Calu3 (cell line): ENCODE measurements at regions not wholly inside any gene's neighbourhood (a gene's known extent, or its start where the extent isn't known, plus 50 kb on each side); places are given as distances from the start of the nearest gene placed in this dataset.

ENCODE experiments used
- BruUV-seq: library from RNA; stranded (reverse); fragments of 400-500 nt; replicated peaks from 2 replicates; lab custom pipeline; 2021; lab: Mats Ljungman, UMichigan
- CTCF ChIA-PET: fragments of 300-600 bp; sonication (Branson Sonifier 250); formaldehyde crosslinking; loops from one replicate; lab custom pipeline; 2022; ENCODE audit warnings: antibody characterized with exemption; lab: Charles Lee
- DNase-seq: peaks from one replicate; pipeline ENCODE4 v3.0.0; 2022
- H3K27ac Mint-ChIP-seq: one replicate; pipeline ENCODE4 v1.8.0; 2022; ENCODE audit warnings: mixed read lengths; ENCODE audit not compliant: unreplicated experiment
- H3K27me3 Mint-ChIP-seq: one replicate; pipeline ENCODE4 v1.8.0; 2022; ENCODE audit warnings: mixed read lengths; ENCODE audit not compliant: unreplicated experiment
- H3K36me3 Mint-ChIP-seq: one replicate; pipeline ENCODE4 v1.8.0; 2022; ENCODE audit warnings: mild to moderate bottlenecking, moderate library complexity, mixed read lengths; ENCODE audit not compliant: insufficient read depth, unreplicated experiment
- H3K4me1 Mint-ChIP-seq: one replicate; pipeline ENCODE4 v1.8.0; 2022; ENCODE audit warnings: mild to moderate bottlenecking, low read depth, mixed read lengths; ENCODE audit not compliant: unreplicated experiment
- H3K4me3 Mint-ChIP-seq: one replicate; pipeline ENCODE4 v1.8.0; 2022; ENCODE audit warnings: mild to moderate bottlenecking, low read depth, moderate library complexity, mixed read lengths; ENCODE audit not compliant: unreplicated experiment
- H3K9me3 Mint-ChIP-seq: one replicate; pipeline ENCODE4 v1.8.0; 2022; ENCODE audit warnings: low read depth, mixed read lengths; ENCODE audit not compliant: unreplicated experiment
- CTCF ChIP-seq: fragments of 200-600 bp; IDR thresholded peaks from one replicate; pipeline ENCODE4 v1.8.0; 2022; ENCODE audit warnings: antibody characterized with exemption; ENCODE audit not compliant: unreplicated experiment
- intact Hi-C: fragments of 100-400 bp; cut with micrococcal nuclease; formaldehyde crosslinking; loops from one replicate; pipeline ENCODE4 v1.10.0; 2022; ENCODE audit not compliant: unreplicated experiment

- DNase-seq = no peak
- H3K9me3 Mint-ChIP-seq = peaks cover 4% of the 10 kb centered on the region
- intact Hi-C loops = no loop called here
- CTCF ChIA-PET = no interaction called here
- no peak overlapping the region for H3K4me3 Mint-ChIP-seq
- H3K27me3 Mint-ChIP-seq = no peaks in the 10 kb centered on the region
- H3K27ac Mint-ChIP-seq = no peak overlapping the region
- BruUV-seq = no TSS peak
- no peaks in the 10 kb centered on the region for H3K36me3 Mint-ChIP-seq
- no peaks in the 10 kb centered on the region for H3K4me1 Mint-ChIP-seq
- TF ChIP-seq CTCF = no peak
Measured at GRCh38 chr5:6859023-6859422, 145.8 kb downstream of the TENT4A start.

DNA sequence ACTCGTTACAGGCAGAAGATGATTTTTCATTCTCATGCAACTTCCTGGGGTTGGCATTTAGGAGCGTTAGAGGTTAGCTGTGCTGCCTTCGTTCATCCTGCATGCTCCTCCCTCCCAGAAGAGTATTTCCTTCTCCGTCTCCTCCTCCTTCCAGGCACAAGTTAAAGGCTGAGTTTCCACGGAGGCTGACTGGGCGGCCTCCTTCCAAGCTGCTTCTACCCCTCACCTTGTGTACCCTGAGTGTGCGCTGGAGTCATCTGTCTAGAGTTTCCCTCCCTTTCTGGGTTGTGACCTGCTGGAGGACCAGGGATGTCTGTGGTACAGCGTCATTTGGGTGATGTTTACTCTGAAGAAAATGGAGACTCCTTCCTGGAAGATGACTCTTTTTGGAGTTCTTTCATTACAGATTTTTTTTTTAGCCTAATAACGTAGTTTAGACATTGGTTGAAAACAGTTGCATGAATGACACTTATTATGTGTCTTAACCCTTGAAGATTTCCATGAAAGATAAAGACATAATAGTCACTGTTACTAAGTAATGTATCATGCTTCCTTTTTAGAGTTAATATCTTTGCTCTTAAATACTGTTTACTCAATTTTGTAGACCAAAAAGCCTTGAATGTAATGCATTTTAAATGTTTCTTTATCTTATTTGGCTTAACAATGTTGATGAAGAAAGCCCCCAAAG, 146.9 kb downstream of the TENT4A start:
- Mint-ChIP-seq H3K9me3 (peaks cover 4% of the 10 kb centered on the region), H3K27me3 (no peaks in the 10 kb centered on the region), H3K36me3 (no peaks in the 10 kb centered on the region), H3K27ac (no peak overlapping the region), H3K4me3 (no peak overlapping the region), H3K4me1 (no peaks in the 10 kb centered on the region)
- intact Hi-C loops = no loop called here
- BruUV-seq = no TSS peak
- no peak for TF ChIP-seq CTCF
- CTCF ChIA-PET = no interaction called here
- DNase-seq = no peak

GRCh38 chr5:6861036-6861435, 147.8 kb downstream of the TENT4A start:
- Mint-ChIP-seq H3K36me3 (no peaks in the 10 kb centered on the region), H3K9me3 (peaks cover 4% of the 10 kb centered on the region), H3K4me3 (no peak overlapping the region), H3K4me1 (no peaks in the 10 kb centered on the region), H3K27me3 (no peaks in the 10 kb centered on the region), H3K27ac (no peak overlapping the region)
- no peak for TF ChIP-seq CTCF
- no TSS peak for BruUV-seq
- intact Hi-C loops = no loop called here
- DNase-seq = no peak
- CTCF ChIA-PET = interaction anchor here (0.6 to 0.7 kb wide), 2 partner anchors 133 to 587 kb away, joined by 3 to 4 read pairs; no protein-coding TSS in a partner anchor

- Mint-ChIP-seq H3K27me3 (no peaks in the 10 kb centered on the region), H3K27ac (no peak overlapping the region), H3K4me1 (no peaks in the 10 kb centered on the region), H3K36me3 (no peaks in the 10 kb centered on the region), H3K4me3 (no peak overlapping the region), H3K9me3 (peaks cover 4% of the 10 kb centered on the region)
- CTCF ChIA-PET = interaction anchor here (0.6 to 0.7 kb wide), 2 partner anchors 133 to 588 kb away, joined by 3 to 4 read pairs; no protein-coding TSS in a partner anchor
- no TSS peak for BruUV-seq
- TF ChIP-seq CTCF = no peak
- intact Hi-C loops = no loop called here
- no peak for DNase-seq
Measured at GRCh38 chr5:6861667-6862066, 148.4 kb downstream of the TENT4A start.
